Kidney (tissue), 13 donors: ENCODE measurements at regions not wholly inside any gene's neighbourhood (a gene's known extent, or its start where the extent isn't known, plus 50 kb on each side); places are given as distances from the start of the nearest gene placed in this dataset.
"Not testable (repeated sequence)": the region's sequence is repeated elsewhere in the genome, so short reads cannot be mapped to it uniquely, and the experiment has no call there.

Experiments used
- DNase-seq, 5 donors: peaks; one replicate each; pipeline ENCODE4 v3.0.0-alpha.2; 2013 to 2020
- FAIRE-seq: peaks from 2 replicates; lab custom pipeline; 2012; peaks lifted over from hg19 to GRCh38; lab: Jason Lieb, UNC
- H3K27ac ChIP-seq, 2 donors: one replicate each; pipeline ENCODE4 v1.7.0; 2013; ENCODE audit warnings: low read depth in 2 of 2, low read length in 2 of 2, inconsistent platforms in 1 of 2
- H3K27me3 ChIP-seq: one replicate; pipeline ENCODE4 v1.7.1; 2013; ENCODE audit warnings: low read length, inconsistent platforms; ENCODE audit not compliant: control insufficient read depth, insufficient read depth
- H3K36me3 ChIP-seq, 3 donors: one replicate each; pipeline versions ENCODE4 v1.7.0 to v1.7.1; 2013; ENCODE audit warnings: low read length in 3 of 3, control low read depth in 1 of 3, inconsistent platforms in 1 of 3; ENCODE audit not compliant: insufficient read depth in 3 of 3, control insufficient read depth in 2 of 3
- H3K4me1 ChIP-seq, 3 donors: one replicate each; pipeline versions ENCODE4 v1.7.0 to v1.7.1; 2013; ENCODE audit warnings: low read length in 3 of 3, inconsistent platforms in 1 of 3, low read depth in 1 of 3; ENCODE audit not compliant: control insufficient read depth in 2 of 3, insufficient read depth in 2 of 3
- H3K4me3 ChIP-seq, 3 donors: one replicate each; pipeline versions ENCODE4 v1.7.0 to v1.8.1; 2013; ENCODE audit warnings: low read length in 3 of 3, control low read depth in 1 of 3, inconsistent platforms in 1 of 3
- H3K9ac ChIP-seq, 3 donors: one replicate each; pipeline versions ENCODE4 v1.7.0 to v1.7.1; 2013; ENCODE audit warnings: low read length in 3 of 3, control low read depth in 1 of 3, inconsistent platforms in 1 of 3
- H3K9me3 ChIP-seq, 3 donors: one replicate each; pipeline versions ENCODE4 v1.7.0 to v1.7.1; 2013; ENCODE audit warnings: low read length in 3 of 3, control low read depth in 1 of 3, inconsistent platforms in 1 of 3; ENCODE audit not compliant: control insufficient read depth in 2 of 3, insufficient read depth in 1 of 3
- intact Hi-C: fragments of 100-400 bp; cut with DNase I; formaldehyde crosslinking; loops from one replicate; pipeline ENCODE4 v1.11.1; 2022
- TF ChIP-seq, protein P1 (sequence below): IDR thresholded peaks from 3 replicates; pipeline ENCODE4 v1.5.1; 2012; ENCODE audit warnings: mild to moderate bottlenecking, moderate library complexity, borderline replicate concordance; ENCODE audit not compliant: insufficient read depth; ENCODE audit errors: extremely low read depth
- donor health status: control.
- donor health status: control.
- donor health status: control.
- donor health status: control.
- donor health status: control.
- donor health status: DM: yes; HTN: yes; CAD: no.
- donor health status: Normal renal cell carcinoma (clear cell type).

GRCh38 chr9:60525879-60526686 lies 388.1 kb upstream of the SPATA31A5 start:
- FAIRE-seq, H3K4me3 ChIP-seq, H3K27ac ChIP-seq, H3K9me3 ChIP-seq, DNase-seq, H3K36me3 ChIP-seq, H3K4me1 ChIP-seq, H3K9ac ChIP-seq, intact Hi-C loops, H3K27me3 ChIP-seq: not testable (repeated sequence)

GRCh38 chr9:60526694-60527231 lies 387.4 kb upstream of the SPATA31A5 start:
- H3K36me3 ChIP-seq, intact Hi-C loops, H3K9me3 ChIP-seq, H3K27me3 ChIP-seq, H3K4me1 ChIP-seq, DNase-seq, H3K9ac ChIP-seq, H3K27ac ChIP-seq, H3K4me3 ChIP-seq, FAIRE-seq: not testable (repeated sequence)

DNA sequence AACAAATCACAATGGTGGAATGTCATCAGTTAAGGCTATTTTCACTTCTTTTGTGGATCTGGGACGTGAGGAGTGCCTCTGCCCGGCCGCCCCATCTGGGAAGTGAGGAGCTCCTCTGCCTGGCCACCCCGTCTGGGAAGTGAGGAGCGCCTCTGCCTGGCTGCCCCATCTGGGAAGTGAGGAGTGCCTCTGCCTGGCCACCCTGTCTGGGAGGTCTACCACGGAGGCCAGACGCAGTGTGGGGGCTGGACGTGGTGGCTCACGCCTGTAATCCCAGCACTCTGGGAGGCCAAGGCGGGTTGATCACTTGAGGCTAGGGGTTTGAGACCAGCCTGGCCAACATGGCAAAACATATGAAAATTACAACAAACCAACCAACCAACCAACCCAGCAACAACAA lies 369.7 kb upstream of the SPATA31A5 start:
- H3K4me1 ChIP-seq, H3K27ac ChIP-seq, H3K9ac ChIP-seq, H3K4me3 ChIP-seq, H3K9me3 ChIP-seq, intact Hi-C loops, H3K27me3 ChIP-seq, FAIRE-seq, H3K36me3 ChIP-seq: not testable (repeated sequence)
- peak in 1 of 5 donors; percentile 46 for DNase-seq

DNA sequence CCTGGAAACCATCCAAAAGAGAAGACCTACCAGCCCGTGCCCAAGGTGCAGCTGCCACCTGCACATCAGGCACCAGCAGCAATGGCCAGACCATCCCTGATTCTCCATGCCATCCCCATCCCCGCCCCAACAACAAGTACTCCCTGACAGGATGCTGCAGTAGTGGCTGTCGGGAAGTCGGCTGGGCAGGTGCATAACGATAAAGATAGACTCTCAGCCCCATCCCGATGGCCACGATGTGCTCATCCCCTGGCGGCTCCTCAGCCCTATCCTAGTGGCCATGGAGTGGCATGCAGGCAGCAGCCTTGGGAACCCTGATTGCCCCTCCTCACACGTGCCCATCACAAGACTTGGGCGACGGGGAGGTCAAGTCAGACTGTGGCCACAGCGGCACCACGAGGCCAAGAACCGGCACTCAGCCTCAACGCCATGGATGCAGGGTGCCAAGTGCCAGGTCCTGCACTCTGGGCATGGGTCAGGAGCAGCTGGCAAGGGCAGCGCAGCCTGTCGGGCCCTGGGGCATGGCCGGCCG lies 368.8 kb upstream of the SPATA31A5 start:
- Histone ChIP-seq H3K9me3 (no peaks in the 10 kb centered on the region), H3K9ac (no peak overlapping the region), H3K27me3 (no peaks in the 10 kb centered on the region), H3K4me3 (no peak overlapping the region), H3K27ac (no peak overlapping the region), H3K36me3 (no peaks in the 10 kb centered on the region), H3K4me1 (no peaks in the 10 kb centered on the region)
- TF ChIP-seq, protein P1, sequence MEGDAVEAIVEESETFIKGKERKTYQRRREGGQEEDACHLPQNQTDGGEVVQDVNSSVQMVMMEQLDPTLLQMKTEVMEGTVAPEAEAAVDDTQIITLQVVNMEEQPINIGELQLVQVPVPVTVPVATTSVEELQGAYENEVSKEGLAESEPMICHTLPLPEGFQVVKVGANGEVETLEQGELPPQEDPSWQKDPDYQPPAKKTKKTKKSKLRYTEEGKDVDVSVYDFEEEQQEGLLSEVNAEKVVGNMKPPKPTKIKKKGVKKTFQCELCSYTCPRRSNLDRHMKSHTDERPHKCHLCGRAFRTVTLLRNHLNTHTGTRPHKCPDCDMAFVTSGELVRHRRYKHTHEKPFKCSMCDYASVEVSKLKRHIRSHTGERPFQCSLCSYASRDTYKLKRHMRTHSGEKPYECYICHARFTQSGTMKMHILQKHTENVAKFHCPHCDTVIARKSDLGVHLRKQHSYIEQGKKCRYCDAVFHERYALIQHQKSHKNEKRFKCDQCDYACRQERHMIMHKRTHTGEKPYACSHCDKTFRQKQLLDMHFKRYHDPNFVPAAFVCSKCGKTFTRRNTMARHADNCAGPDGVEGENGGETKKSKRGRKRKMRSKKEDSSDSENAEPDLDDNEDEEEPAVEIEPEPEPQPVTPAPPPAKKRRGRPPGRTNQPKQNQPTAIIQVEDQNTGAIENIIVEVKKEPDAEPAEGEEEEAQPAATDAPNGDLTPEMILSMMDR: no peak
- intact Hi-C loops: no loop called here
- FAIRE-seq (no peak), DNase-seq (no peak)

GRCh38 chr9:60545878-60546385 lies 368.3 kb upstream of the SPATA31A5 start:
- Histone ChIP-seq H3K27ac (no peak overlapping the region), H3K9me3 (no peaks in the 10 kb centered on the region), H3K4me1 (no peaks in the 10 kb centered on the region), H3K4me3 (no peak overlapping the region), H3K36me3 (no peaks in the 10 kb centered on the region), H3K9ac (no peak overlapping the region), H3K27me3 (no peaks in the 10 kb centered on the region)
- DNase-seq (peak in 1 of 5 donors; percentile 47), FAIRE-seq (no peak)
- TF ChIP-seq, protein P1: no peak
- intact Hi-C loops: no loop called here
